NCI-H146 treated with DMSO at 0.1 percent for 48 hours (cell line): ENCODE measurements at regions not wholly inside any gene's neighbourhood (a gene's known extent, or its start where the extent isn't known, plus 50 kb on each side); places are given as distances from the start of the nearest gene placed in this dataset.

Experiments used
- DNase-seq: peaks from one replicate; lab custom pipeline; 2025; ENCODE audit not compliant: unreplicated experiment; lab: John Stamatoyannopoulos, UW

DNA sequence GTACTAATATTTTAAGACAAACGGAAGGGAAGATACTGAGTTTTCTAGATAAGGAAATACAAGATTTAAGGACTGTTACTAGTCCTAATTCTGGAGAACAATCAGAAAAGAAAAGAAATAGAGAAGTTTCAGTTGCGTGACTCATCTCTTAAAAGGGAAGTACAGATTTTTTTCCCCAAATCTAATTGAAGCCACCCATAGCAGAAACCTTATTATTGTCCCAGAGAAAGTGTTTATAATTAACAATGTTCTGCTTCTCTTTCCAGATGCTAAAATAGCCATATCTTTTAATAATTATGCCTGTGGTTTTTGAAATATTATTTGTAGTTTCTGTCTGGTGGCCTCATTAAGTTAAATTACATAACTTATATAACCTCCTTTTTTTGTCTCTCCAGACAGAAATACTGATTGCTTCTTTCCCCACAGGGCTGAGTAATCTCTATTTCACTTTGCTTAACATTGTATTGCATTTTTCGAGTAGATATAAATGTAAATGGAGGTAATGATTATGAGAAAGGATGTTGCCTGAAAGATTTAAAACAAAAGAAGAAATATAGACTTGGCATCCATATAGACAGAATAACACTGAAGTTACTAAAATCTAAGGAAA, 240.7 kb upstream of the MBL2 start:
- no peak for DNase-seq

DNA sequence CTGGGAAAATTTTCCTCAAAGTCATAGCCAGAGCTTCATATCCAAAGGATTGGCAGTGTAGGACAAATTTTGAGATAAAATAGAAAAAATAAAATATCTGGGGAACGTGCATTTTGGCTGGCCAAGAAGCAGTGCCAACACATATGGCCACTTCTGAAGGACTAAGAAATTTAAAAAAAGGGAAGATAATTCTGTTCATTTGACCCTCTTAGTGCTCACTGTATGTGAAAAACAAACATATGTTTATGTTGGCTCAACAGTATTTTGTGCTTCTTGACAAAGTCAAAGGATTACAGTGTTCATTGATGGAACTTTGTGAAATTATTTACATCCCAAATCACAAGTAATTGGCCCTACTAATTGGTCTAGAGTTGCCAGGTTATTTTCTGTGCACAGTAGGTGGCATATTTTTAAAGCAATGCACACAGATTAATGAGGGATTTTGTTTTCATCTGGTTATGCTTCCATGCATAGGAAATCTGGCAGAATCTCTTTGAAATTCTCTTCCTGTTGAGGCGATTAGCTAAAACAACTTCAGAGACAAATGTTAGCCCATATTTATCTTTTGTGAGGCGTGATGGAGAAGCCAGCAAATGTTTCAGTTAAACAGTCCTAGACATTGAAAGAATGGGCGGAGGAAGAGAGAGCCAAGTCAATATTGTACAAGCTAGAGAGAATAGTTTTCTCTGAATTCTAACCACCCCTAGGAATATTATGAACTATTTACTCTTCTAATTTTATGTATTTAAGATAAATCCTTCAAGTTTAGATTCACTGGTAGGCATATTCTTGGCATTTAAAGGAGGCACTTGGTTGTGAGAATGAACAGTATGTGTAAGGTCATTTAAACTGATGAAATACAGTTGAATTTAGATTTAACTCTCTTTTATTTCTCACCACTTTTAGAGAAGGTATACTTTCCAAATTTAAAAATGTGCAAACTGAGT, 237.7 kb upstream of the MBL2 start:
- peak; percentile 40 for DNase-seq

DNA sequence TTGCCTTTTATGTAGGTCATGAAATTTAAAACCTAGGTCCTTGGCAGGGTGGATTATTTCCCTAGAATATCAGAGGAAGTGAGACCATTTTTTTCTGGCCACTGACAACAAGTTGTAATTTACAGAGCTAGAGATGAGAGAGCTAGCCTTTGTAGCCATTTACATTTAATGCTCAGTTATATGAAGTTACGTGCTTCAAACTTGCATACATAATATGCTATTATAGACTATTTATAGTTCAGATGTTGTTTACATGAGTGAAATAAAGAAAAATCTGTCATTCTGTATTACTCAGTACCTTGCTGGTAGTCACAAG, 234.9 kb upstream of the MBL2 start:
- no peak for DNase-seq

DNA sequence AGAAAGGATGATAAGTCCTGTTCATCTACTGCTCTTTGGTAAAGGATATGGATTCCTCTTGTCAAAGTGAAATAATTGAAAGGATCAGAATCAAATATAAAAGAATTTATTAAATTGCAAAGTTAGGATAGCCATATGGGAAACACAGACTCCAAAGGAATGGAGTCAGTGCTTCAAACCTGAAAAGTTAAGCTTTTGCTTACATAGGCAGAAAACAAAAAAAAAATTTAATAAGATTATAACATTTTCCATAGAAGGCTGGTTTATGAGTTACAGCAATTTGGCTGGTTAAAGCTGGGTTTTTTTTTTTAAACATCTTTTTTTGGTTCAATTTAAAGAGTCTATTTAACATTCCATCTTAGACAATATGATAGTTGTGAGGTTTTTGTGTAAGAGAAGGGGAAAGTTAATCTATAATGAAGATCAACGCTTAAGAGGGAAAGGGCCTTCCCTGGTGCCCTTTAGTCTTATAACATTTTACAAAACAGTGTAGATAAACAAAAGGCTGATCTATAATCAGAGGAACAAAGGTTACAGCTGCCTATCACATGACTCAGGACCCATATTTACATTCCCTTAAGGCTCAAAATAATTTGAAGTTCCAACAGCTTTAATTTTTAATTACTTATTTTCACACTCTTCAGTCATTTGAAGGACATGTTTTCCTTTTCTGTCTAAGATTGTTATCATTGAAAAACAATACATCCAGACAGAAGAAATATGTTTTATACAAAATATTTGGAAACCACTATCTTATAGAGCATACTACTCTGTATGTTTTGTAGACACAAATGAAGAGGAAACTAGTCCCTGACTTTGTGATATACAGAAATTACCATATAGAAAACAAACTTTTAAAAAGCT, 234.3 kb upstream of the MBL2 start:
- peak; percentile 10 for DNase-seq

DNA sequence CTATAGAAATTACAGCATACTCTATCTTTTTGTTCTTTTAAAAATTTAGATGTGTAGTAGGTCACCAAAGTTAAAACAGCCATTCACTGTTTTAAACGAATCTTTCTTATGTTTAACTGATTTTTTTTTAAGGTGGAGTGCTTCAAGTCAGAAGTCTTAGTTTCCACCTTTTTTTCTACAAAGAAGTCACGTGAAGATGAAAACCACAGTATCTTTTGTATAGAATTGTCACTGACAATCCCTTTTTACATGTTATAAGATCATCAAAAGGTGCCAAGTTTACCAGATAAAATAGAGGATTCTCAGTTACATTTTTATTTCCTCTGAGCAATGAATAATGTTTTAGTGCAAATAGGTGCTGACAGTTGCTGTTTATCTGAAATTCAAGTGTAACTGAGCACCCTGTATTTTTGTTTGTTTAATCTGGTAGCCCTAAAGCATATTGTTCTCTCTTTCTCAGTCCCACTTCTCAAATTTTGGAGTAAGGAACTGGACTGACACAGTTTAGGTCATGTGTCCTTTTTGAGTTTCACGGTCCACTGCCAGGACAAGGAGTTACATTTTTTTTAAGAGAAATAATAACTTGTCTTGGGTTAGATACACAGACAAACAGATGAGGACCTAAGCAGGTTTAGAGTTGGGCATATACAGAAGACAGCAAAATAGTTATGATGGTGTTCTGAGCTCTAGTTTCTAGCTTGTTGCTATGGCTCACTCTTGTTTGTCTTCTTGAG, 233.2 kb upstream of the MBL2 start:
- DNase-seq, result no peak

DNA sequence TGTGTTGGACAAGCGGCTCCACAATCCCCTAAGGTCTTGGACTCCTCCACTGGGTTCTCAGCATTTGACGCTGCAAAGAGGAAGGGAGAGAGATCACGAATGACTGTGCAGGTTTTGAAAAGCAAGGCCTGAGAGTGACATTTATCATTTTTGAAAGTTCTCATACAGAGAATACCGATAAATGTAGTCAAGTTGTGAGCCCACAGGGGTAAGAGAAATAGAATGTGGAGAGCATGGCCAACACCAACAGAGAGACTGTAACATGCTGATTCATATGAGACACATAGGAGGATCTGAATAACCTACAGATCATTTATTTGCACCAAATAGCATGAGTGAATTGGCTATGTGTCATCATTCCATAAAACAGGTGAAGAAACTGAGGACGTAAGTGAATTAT, 230.5 kb upstream of the MBL2 start:
- DNase-seq, result no peak

DNA sequence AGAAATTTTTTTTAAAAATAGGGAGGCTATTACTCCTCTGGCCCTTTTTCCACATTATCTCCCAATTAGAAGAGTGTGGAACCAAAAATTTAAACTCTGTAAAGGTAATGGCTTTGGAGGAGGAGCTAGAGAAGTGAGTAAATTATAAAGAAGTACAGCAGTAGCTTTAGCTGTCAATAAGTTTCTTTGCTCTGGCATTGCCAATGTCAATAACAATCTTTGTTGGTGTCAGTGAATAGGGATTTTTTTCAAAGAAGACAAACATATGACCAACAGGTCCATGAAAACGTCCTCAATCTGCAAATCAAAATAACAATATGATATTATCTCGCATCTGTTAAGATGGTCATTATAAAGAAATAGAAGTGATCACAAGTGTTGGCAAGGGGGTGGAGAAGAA, 227.1 kb upstream of the MBL2 start:
- DNase-seq, result no peak

DNA sequence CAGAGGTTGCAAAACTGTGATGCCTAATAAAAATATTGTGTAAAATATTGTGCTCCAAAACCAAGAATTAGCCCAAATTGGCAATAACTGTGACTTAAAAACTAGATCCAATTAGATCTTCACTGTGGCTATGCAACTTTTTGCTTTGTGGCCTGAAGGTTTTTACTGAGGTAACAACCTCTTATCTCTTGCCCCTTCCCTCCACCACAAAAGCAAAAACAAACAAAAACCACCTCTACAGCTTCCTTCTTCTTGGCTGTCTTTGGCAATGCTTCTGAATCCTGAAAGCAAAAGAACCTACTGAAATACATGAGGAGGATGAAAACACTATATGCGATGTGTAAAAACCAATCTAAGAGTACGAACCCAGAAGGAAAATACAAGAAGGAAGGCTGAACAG, 226.7 kb upstream of the MBL2 start:
- no peak for DNase-seq

DNA sequence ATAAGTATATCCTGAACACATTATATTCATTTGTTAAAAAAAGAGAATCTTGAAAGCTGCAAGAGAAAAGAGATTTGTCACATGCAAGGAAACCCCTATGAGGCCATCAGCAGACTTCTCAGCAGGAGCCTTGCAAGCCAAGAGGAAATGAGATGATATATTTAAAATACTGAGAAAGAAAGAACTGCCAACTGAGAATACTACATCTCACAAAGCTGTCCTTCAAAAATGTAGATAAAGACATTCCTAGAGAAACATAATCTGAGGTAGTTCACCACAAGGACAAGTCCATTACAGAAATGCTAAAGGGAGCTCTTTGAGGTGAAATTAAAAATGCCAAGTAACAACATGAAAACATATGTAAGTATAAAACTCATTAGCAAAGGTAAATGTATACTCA, 224.4 kb upstream of the MBL2 start:
- no peak for DNase-seq

DNA sequence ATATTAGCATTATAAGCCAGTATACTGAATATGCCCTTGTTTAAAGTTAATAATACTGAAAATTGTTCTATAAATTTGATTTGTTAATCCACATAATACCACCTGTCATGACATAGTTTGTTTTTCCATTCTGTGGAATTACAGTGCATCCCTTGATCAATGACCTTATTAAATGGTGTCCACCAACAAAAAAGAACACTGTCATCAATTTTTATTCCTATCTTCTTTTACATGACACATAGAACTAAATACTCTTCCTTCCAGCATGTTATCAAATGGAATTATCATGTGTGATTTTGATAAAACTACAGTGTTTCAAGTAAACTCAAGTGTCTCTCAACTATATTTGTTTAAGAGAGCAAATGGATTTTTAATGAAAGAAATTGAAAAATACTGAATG, 221.8 kb upstream of the MBL2 start:
- DNase-seq, result no peak

DNA sequence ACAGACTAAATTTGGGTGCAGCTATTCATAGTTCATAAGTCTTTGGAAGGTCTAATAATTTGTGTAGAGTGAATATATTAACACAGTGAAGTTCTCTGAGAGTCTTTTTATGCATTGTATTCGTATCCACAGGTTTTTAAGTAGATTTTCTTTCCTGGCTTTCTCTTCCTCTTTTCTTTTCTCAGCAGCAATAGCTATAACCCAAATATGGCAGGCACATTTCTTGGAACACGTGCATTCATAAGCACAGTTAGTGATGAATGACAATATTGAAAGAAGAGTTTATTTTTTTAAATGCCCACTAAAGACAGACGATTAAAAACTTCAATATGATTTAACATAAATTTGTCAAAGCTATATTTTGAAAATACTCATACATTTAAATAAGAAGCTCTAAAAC, 220.5 kb upstream of the MBL2 start:
- DNase-seq, result no peak

DNA sequence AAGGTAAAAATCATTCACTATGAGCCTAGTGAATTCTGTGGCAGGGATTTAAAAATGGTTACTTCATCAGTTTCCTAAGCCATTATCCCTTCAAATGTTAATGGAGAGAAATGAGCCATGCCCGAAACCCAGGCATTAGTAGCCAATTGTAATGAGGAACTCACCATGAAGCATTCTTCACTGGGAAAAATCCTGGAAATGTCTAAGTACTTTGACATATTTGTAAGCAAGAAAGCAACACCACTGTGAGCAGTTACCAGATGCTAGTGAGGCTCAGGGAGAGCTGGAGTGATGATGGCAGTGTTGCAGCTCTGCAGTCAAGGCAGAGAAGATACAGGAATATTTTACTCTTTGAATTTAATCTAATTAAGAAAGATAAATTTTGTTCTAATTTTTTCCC, 220.0 kb upstream of the MBL2 start:
- DNase-seq, result no peak

DNA sequence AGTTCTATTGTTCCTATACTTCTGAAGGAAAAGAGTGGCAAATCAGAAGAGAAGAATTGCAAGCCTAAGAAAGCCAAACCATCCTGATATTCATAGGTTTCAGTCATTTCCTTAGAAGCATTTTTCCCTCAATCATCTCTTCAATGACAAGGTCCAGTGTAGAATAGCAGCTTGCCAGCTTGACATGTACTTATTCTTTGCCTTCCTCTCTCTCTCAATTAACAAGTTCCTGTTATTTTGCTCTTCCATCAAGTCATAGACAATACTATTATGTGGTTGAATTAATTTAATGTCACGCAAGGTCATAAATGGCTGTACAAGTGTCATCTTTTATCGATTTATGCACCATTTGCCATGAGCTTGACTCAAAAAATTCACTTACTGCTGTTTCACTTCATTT, 216.3 kb upstream of the MBL2 start:
- no peak for DNase-seq

DNA sequence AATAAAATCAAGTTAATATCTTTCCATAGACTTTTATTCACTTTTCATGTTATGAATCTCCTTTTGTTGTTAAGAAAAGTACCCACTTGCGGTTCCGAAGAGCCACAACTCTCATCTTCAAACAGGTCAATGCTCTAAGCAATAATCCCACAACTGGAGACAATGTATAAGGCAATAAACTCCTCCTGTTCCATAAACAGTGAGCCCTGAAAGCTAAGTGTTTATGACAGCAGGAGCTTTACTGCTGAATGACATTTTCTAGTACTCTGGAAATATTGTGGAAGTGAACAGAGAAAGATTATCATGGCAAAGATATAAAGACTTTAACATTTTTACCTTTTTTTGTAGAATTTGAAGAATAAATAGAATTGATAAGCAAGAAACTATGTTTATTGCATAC, 213.5 kb upstream of the MBL2 start:
- no peak for DNase-seq

DNA sequence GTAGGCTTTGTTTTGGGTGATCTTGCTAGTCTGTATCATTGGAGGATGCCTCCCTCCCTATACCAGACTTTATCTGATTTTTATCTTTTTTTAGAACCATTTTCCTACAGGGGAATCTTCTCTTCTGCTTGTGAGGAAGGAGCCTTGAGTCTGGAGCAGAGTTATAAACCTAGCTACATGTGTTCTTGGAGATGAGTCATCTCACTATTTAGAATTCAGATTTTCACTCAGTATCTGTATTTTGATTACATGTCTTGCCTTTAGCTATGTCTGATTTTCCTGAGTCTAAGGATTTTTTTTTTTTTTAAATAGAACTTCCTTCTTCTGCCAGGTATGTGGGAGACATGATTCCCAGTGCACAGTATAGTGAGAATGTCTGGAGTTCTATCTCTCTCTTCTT, 211.6 kb upstream of the MBL2 start:
- no peak for DNase-seq

DNA sequence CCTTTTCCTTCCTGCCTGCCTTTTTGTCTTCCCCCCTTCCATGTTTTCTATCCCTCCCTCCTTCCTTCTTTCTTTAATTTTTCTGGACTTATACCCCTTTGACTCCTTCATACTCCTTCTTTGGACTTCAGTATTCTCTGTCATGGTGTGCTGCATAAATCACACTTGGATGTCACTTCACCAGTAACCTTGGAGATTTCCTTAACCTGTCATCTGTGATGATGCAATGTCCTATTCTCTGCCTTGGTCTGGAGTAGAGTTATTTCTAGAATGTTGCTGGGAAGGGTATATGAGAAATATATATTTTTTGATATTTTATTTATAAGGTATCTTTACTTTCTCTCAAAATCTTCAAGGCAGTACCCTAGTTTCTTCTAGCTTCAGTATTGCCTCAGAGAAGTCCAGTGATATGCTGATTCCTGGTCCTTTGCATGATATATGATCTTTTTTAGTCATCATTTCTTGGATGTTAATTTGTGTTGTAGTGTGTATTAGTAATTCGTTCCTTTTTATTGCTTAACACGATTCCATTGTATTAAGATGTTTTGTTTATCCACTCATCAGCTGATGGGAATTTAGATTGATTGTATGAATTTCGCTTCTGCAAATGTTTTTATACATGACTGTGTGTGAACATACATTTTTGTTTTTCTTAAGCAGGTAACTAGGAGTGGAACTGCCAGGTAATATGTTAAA, 206.9 kb upstream of the MBL2 start:
- DNase-seq, result no peak

DNA sequence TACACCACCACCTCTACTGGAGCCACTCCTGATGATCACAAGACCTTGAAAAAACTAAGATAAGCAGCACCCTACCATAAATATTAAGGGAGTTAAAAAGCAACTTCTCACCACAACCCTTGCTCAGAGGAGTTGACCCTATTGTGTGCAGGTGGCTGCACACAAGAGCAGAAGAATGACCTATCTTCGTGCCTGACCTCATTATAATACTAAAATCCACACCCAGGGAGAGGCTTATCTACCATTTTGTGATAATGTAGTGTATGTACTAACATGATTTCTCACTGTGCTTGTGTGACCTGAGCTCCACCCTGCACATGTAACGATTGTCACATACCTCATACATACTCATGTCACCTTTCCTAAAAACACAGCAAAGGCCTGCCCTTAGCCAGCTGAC, 205.0 kb upstream of the MBL2 start:
- no peak for DNase-seq

DNA sequence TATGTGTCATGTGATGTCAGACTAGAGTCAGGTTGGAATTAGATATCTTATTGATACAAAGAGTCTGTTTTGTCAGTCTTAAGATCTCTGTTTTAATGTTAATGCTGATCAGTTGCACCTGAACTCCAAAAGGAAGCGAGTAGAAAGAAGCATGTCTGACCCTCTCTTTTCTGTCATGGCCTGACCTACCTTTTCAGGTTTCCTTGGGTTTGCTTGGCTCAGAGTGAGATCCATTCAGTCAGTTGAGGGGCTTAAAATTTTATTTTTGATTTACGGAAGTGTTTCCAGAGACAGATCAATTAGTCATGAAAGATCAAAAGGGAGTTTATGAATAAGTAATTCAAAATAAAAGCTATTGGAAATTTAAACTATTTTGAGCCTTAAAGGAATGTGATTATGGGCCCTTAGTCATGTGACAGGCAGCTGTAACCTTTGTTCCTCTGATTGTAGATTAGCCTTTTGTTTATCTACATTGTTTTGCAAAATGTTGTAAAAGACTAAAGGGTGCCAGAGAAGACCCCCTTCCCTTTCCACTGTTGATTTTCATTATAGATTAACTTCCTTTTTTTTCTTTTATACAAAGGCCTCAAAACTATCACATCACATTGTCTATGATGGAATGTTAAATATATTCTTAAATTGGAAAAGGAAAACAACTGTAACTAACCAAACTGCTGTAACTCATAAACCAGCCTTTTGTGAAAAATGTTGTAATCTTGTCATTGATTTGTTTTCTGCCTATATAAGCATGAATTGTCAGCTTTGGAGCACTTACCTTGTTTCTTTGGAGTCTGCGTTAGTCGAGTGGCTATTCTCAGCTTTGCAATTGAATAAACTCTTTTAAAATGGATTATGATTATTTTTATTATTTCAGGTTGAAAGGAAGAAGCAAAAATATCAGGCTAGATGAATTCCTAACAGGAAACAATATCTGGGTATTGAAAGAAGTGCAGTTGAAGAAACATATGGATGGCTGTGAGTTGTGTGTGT, 195.5 kb upstream of the MBL2 start:
- DNase-seq, result no peak

DNA sequence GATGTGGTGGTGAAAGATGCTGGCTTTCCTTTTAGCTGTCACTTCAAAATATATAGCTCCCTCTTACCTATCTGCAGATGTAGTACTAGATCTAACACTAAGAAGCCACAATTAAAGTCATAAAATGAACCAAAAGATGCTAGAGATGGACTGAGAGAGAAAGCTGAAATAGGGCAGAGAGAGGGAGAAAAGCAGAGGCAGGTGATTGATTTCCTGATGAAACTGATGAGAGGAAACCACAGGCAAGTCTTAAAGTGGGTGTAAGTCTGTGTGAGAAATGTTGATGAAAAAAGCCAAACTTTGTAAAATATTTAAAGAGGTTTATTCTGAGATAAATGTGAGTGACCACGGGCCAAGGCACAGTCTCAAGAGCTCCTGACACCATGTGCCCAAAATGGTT, 194.3 kb upstream of the MBL2 start:
- DNase-seq, result no peak
